K562 (cell line): ENCODE measurements at regions not wholly inside any gene's neighbourhood (a gene's known extent, or its start where the extent isn't known, plus 50 kb on each side); places are given as distances from the start of the nearest gene placed in this dataset.

Source experiments
- MAFG ChIP-seq: fragments of 450-650 bp; conservative IDR thresholded peaks from 2 replicates; pipeline ENCODE4 v1.6.1; 2016; ENCODE audit warnings: missing genetic modification characterization, missing compliant biosample characterization
- POLR2A ChIP-seq: fragments of 450-650 bp; conservative IDR thresholded peaks from 2 replicates; pipeline ENCODE4 v1.6.1; 2016
- TF ChIP-seq, protein P1 (sequence below), 2 experiments: fragments of 450-650 bp; formaldehyde crosslinking in 1 of 2; IDR thresholded peaks; 2 replicates each; pipeline versions ENCODE4 v1.4.0 to v1.6.1; 2014 to 2020; ENCODE audit warnings: mild to moderate bottlenecking in 2 of 2, borderline replicate concordance in 1 of 2, low read depth in 1 of 2

DNA sequence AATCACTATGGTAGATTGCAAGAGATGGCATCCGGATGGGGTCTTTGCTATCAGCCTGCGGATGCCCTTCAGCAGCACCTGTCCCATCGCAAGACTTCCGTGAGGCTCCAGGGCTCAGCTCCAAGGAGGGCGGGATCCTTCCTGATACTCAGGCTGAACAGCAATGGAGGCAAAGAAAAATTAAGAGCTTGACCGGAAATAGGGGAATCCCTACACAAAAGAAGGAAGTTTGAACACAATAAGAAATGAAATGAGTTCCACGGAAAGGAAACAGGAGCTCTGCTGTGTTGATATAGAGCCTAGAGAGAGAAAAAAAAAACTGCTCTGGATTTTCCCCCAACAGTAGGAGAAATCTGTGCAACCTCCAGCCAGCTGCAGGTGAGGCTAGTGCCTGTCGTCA, 91.9 kb downstream of the ARL4C start:
- TF ChIP-seq POLR2A (no peak), MAFG (tag) (no peak)
- TF ChIP-seq, protein P1, sequence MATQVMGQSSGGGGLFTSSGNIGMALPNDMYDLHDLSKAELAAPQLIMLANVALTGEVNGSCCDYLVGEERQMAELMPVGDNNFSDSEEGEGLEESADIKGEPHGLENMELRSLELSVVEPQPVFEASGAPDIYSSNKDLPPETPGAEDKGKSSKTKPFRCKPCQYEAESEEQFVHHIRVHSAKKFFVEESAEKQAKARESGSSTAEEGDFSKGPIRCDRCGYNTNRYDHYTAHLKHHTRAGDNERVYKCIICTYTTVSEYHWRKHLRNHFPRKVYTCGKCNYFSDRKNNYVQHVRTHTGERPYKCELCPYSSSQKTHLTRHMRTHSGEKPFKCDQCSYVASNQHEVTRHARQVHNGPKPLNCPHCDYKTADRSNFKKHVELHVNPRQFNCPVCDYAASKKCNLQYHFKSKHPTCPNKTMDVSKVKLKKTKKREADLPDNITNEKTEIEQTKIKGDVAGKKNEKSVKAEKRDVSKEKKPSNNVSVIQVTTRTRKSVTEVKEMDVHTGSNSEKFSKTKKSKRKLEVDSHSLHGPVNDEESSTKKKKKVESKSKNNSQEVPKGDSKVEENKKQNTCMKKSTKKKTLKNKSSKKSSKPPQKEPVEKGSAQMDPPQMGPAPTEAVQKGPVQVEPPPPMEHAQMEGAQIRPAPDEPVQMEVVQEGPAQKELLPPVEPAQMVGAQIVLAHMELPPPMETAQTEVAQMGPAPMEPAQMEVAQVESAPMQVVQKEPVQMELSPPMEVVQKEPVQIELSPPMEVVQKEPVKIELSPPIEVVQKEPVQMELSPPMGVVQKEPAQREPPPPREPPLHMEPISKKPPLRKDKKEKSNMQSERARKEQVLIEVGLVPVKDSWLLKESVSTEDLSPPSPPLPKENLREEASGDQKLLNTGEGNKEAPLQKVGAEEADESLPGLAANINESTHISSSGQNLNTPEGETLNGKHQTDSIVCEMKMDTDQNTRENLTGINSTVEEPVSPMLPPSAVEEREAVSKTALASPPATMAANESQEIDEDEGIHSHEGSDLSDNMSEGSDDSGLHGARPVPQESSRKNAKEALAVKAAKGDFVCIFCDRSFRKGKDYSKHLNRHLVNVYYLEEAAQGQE (IDR thresholded peaks at IDR 0.05; ENCODE audit: borderline replicate concordance): no peak
- TF ChIP-seq, protein P1 (CRISPR knock-in tag; IDR thresholded peaks at IDR 0.05; ENCODE audit: low read depth): no peak
